ENCODE measurements at regions not wholly inside any gene's neighbourhood (a gene's known extent, or its start where the extent isn't known, plus 50 kb on each side); places are given as distances from the start of the nearest gene placed in this dataset.

GRCh38 chr6:92086750-92087149 lies 1332.6 kb downstream of the EPHA7 start:
- TF ChIP-seq, protein P1, sequence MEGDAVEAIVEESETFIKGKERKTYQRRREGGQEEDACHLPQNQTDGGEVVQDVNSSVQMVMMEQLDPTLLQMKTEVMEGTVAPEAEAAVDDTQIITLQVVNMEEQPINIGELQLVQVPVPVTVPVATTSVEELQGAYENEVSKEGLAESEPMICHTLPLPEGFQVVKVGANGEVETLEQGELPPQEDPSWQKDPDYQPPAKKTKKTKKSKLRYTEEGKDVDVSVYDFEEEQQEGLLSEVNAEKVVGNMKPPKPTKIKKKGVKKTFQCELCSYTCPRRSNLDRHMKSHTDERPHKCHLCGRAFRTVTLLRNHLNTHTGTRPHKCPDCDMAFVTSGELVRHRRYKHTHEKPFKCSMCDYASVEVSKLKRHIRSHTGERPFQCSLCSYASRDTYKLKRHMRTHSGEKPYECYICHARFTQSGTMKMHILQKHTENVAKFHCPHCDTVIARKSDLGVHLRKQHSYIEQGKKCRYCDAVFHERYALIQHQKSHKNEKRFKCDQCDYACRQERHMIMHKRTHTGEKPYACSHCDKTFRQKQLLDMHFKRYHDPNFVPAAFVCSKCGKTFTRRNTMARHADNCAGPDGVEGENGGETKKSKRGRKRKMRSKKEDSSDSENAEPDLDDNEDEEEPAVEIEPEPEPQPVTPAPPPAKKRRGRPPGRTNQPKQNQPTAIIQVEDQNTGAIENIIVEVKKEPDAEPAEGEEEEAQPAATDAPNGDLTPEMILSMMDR (IDR thresholded peaks at IDR 0.05) = no peak
- TF ChIP-seq POLR2A (IDR thresholded peaks at IDR 0.05) = no peak

Data from body of pancreas (tissue), 4 donors.